ENCODE measurements at regions not wholly inside any gene's neighbourhood (a gene's known extent, or its start where the extent isn't known, plus 50 kb on each side); places are given as distances from the start of the nearest gene placed in this dataset.
"Not testable (repeated sequence)": the region's sequence is repeated elsewhere in the genome, so short reads cannot be mapped to it uniquely, and the experiment has no call there.

DNA sequence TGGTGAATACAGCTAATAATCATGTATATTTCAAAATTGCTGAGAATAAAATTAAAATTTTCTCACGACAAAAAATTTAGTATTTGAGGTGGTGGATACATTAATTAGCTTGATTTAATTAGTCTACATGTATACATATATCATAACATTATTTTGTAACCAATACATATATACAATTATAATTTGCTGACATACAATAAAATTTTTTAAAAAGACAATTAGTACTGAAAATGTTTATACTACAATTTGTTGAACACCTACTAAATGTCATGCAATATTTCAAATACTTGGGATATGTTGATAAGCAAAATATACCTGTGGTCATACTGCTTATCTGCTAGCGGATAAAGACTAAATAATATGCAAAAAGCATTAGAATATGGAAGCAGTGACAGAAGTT lies 586.5 kb downstream of the SLITRK6 start:
- DNase-seq (ENCODE audit: low spot score) = no peak

DNA sequence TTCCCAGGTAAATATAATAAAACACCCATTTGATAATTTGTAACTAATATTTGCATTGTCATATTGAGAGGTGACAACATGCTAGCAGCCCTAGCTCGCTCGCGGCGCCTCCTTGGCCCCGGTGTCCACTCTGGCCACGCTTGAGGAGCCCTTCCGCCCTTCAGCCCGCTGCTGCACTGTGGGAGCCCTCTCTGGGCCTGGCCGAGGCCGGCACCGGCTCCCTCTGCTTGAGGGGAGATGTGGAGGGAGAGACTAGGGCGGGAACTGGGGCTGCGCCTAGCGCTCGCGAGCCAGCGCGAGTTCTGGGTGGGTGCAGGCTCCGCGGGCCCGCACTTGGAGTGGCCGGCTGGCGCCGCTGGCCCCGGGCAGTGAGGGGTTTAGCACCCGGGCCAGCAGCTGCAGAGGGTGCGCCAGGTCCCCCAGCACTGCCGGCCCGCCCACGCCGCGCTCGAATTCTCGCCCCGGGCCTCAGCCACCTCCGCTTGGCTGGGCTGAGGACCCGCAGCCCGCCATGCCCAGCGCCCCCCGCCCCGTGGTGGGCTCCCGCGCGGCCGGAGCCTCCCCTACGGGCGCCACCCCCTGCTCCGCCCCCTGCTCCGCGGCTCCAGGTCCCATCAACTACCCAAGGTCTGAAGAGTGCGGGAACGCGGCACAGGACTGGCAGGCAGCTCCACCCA lies 594.4 kb downstream of the SLITRK6 start:
- no peak for DNase-seq (ENCODE audit: low spot score)

DNA sequence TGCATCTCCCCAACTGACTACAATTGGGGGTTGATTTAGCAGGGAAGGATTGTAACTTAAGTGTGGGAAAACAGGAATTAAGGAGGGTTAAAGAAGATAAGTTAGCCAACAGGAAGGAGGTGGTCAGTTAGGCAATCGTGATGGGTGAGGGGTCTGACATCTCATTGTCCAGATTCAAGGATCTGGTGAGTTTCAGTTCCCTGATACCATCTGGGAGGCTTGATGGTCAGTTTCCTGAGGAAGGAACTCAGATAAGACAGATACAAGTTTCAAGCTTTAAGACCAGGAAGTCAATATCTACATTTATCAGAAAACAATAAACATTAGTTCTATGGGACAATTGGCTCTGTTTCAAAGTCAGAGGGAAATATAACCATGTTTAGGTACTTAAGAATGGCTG lies 601.8 kb downstream of the SLITRK6 start:
- DNase-seq (ENCODE audit: low spot score) = no peak

DNA sequence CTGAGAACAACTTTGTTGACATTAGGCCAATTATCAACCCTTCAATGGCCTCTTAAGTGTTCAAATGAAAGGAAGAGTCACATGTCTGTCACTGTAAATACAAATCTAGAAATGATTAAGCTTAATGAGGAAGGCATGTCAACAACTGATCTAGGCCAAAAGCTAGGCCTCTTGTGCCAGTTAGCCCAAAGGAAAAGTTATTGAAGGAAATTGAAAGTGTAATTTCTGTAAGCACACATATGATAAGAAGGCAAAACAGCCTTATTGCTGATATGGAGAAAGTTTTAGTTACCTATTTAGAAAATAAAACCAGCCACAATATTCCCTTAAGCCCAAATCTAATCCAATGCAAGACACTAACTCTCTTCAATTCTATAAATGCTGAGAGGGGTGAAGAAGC lies 604.7 kb downstream of the SLITRK6 start:
- no peak for DNase-seq (ENCODE audit: low spot score)

DNA sequence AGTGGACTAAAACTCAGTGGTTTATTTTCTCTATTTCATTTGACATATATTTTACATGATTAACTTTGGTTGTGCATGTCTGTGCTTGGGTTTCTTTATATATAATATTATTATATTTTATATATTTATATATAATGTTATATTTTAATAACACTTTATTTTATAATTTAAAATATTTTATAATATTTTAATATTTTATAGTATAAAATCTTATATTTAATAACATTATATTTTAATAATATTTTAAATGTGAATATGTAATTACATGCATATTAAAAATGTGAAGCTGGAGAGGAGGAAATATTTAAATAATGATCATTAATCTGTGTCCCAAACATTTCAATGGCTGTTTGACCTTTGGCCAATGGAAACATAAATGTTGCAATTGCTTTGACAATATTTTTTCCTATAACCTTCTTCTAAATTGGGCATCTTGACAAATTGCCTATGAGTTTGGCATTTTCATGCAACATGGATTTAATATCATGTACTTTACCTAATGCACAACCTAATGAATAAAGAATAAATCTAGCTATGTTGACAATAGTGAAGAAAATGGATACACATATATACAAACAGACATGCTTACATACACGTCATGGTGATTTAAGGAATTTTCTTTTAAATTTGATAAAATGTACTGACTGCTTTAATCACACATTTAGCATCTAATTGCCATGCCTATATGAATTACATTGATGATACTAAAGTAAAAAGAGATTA lies 607.1 kb downstream of the SLITRK6 start:
- no peak for DNase-seq (ENCODE audit: low spot score)

DNA sequence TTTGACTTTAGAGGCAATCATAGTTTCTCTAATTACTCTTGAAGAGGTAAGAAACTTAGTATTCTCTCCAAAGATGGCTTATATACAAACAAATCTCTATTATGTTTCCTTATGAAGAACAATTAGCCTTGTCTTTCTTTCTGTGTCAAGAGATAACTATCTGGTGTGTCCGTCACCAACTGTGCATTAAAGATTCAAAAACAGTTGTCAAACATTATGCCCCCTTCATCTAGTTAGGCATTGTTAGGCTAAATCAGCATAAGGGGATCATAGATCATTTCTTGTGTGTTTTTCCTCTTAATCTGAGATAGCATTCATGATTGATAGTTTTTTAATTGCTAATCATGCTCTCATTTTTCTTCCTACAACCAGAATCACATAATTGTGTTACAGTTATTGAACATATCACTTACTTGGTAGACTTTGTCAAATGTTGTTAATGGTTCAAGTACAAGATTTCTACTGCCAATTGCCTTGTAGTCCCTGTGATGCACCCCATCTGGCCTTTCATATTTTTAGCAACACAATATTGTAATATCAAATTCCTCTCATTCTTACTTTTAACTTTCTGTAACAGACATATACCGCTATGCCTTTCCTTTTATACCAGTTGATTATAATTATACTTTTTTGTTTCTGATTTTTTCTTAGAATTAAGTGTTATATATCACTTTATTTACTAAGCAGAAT lies 612.7 kb downstream of the SLITRK6 start:
- DNase-seq (ENCODE audit: low spot score) = no peak

DNA sequence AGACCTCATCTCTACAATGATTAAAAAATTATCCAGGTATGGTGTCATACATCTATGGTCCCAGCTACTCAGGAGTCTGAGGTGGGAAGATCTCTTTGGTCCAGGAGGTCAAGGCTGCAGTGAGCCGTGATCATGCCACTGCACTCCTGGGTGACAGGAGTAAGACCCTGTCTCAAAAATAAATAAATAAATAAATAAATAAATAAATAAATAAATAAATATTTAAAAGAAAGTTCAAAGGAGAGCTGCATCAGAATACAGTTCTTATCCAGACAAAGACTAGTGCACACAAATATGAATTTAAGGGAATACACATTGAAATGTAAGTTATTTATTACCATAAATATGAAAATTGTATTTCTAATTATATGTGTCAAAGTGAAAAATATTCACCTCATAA lies 624.9 kb downstream of the SLITRK6 start:
- DNase-seq (ENCODE audit: low spot score) = no peak

DNA sequence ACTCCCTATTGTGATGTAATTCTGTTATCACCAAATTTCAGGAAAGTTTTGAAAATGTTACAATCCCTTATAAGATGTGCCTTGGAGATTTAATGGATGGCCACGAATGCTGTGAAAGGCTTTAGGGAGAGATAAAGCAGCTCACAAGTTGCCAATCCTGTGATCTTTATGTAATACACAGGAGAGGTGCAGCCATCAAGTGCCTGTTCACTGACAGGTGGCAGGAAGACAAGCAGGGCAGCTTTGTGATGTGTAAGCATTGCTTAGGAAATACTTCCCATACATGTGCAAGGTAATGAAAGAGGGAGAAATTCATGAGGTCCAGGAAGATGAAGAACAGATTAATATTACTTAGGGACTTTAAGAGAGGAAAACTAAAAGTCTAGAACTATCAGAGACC lies 628.8 kb downstream of the SLITRK6 start:
- DNase-seq (ENCODE audit: low spot score) = no peak

DNA sequence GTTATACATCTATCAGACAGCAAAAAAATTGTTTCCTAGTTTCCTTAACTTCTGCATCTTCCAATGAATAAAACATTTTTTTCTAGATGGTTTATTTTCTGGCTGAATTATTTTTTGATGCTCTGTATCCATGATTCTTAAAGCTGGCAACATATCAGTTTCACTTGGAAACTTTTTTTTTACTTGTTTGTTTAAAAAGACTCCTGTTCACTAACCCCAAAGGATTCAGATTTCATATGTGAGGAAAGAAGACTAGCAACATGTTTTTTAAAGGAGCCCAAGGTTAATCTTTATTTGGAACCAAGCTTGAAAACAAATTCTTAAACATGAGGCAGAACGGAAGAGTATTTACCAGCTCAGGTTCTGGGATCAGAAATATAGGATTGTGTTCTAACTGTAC lies 632.3 kb downstream of the SLITRK6 start:
- DNase-seq (ENCODE audit: low spot score) = no peak

DNA sequence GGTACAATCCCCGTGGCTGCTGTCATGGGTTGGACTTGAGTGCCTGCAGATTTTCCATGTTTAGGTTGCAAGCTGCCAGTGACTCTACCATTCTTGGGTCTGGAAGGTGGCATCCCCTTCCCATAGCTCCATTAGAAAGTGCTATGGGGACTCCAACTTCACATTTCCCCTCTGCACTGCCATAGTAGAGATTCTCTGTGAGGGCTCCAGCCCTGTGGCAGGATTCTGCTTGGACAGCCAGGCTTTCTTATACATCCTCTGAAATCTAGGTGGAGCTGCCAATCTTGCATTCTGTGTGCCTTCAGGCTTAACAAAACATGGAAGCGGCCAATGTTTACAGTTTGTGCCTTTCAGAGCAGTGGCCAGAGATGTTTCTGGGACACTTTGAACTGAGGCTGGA lies 636.2 kb downstream of the SLITRK6 start:
- no peak for DNase-seq (ENCODE audit: low spot score)

DNA sequence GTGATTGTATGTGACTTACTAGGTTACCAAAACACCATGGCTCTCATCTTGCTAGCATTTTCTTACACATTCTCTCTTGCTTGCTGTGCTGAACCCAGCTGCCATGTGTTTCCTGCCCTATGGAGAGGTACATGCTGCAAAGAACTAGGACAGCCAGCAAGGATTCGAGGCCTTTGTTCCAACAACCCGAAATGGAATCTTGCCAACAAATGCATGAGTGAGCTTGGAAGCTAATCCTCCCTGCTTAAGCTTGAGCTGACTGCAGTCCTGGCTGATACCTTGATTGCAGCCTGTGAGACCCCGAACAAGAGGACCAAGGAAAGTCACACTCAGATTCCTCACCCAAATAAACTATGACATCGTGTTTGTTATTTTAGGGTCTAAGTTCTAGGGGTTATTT lies 651.2 kb downstream of the SLITRK6 start:
- DNase-seq (ENCODE audit: low spot score) = no peak

DNA sequence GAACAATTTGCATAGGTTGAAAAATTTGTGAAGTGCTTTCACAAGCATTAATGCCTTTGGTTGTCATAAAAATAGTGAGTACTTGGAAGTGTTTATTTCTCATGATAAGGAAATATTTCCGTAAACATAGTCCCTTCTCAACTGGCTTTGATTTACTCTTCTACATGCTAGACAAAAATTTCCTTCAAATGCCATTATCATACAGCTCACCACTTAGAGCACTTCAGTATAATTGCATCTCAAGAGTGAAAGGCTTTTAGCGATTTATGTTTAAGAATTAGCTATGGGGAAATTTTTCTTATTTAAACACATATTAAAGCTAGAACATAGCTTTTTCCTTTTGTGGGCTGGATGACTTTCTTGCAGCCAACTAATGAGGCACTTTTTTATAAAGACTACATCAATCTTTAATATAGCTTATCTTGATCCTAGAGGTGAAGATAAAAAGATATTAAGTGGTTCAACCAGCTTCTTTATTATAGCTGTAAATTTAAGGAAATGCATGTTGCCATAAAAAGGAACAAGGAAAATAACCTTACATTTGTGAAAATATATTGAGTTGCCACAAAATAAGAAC lies 656.8 kb downstream of the SLITRK6 start:
- no peak for DNase-seq (ENCODE audit: low spot score)

DNA sequence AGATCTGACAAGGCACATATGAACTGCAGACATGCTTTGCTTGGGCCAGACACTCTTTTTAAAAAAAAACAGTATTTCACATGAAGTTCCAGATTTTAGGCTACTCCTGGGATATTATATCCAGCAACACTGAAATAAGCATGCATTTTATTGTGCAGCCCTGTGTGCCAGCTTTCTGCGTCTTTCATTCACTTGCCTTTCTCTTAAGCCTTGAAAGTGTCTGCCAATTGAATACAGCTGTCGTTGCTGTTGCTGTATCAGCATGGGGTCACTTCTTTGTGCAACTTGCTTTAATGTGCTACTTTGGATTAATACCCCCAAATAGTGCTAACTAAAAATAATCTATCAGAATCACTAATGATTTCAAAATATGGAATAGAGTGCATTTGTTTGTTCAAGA lies 657.8 kb downstream of the SLITRK6 start:
- no peak for DNase-seq (ENCODE audit: low spot score)

DNA sequence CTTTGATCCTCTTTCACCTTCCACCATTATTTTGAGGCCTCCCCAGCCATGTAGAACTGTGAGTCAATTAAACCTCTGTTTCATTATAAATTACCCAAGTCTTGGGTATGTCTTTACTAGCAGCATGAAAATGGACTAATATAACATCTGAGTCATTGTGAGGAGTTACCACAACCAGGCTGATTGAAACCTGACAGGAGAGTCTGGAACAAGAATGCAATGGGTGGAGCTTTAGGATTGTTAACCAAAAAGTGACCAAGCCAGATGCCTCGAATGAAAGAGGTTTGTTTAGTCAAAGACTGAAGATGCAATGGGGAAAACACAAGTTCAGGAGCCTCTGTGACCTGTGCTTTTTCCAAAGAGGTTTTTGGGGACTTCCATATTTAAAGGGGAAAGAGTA lies 659.0 kb downstream of the SLITRK6 start:
- no peak for DNase-seq (ENCODE audit: low spot score)

DNA sequence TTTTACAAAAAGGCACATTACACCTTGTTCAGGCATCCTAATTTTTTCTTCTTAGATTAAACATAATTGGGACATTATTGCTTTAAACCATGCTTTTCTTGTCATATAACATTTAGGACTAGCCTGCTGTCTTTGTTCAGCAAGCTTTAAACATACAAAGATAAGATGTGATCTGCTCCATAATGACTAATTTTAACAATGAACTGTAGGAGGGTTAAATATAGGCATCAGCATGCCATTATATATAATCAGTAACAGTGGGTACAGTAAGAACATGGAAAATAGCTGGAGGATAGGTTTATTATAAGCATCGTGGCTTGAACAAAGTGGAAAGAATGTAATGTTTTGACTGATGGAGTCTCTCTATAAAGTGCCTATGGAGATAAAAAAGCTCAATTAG lies 661.7 kb downstream of the SLITRK6 start:
- no peak for DNase-seq (ENCODE audit: low spot score)

DNA sequence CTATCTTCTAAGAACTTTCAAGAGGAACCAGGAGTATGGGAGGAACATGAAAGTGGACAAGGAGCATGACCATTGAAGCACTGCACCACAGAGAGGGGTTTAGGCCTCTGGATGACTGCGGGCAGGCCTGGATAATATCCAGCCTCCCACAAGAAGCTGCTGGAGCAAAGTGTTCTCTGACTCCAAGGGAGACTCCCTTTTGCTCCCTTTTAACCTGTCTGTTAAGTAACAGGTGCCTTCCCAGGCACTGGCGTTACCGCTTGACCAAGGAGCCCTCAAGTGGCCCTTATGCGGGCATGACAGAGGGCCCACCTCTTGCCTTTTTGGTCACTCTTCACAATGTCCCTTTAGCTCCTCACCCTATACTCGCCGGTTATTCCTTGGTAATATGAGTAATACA lies 666.2 kb downstream of the SLITRK6 start:
- DNase-seq (ENCODE audit: low spot score) = no peak

DNA sequence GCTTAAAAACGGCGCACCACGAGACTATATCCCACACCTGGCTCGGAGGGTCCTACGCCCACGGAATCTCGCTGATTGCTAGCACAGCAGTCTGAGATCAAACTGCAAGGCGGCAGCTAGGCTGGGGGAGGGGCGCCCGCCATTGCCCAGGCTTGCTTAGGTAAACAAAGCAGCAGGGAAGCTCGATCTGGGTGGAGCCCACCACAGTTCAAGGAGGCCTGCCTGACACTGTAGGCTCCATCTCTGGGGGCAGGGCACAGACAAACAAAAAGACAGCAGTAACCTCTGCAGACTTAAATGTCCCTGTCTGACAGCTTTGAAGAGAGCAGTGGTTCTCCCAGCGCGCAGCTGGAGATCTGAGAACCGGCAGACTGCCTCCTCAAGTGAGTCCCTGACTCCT lies 675.7 kb downstream of the SLITRK6 start:
- DNase-seq (ENCODE audit: low spot score) = not testable (repeated sequence)

DNA sequence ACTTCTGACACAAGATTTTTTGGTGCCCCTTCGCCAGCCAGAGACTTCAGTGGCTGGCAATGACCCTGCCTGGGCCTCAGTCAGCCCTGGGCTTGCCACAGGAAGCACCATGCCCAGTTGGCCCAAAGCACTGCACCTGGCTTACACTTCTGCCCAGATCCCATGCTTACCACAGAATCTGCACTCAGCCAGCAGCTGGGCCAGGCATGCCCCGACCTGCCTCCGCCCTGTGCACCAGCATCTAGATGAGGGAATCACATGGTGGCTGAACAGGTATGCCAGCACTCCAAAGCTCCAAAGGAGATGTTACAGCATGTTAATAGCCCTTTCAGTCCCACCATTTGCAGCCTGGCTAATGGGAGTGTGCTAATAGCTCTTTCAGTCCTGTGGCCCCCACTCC lies 690.9 kb downstream of the SLITRK6 start:
- no peak for DNase-seq (ENCODE audit: low spot score)

DNA sequence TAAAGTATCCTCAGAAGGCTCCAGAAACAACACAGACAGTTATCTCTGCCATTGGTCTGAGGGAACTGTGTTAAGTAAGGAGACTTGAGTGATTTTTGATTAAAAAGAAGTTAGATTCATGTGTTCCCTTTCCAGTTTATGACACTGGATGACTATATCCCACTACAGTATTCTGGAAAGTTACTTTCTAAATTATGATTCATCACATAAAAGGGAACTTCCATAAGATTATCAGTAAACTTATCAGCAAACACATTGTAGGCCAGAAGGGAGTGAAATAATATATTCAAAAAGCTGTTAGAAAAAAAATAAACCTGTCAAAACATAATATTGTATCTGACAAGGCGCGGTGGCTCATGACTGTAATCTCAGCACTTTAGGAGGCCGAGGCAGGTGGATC lies 700.0 kb downstream of the SLITRK6 start:
- no peak for DNase-seq (ENCODE audit: low spot score)

DNA sequence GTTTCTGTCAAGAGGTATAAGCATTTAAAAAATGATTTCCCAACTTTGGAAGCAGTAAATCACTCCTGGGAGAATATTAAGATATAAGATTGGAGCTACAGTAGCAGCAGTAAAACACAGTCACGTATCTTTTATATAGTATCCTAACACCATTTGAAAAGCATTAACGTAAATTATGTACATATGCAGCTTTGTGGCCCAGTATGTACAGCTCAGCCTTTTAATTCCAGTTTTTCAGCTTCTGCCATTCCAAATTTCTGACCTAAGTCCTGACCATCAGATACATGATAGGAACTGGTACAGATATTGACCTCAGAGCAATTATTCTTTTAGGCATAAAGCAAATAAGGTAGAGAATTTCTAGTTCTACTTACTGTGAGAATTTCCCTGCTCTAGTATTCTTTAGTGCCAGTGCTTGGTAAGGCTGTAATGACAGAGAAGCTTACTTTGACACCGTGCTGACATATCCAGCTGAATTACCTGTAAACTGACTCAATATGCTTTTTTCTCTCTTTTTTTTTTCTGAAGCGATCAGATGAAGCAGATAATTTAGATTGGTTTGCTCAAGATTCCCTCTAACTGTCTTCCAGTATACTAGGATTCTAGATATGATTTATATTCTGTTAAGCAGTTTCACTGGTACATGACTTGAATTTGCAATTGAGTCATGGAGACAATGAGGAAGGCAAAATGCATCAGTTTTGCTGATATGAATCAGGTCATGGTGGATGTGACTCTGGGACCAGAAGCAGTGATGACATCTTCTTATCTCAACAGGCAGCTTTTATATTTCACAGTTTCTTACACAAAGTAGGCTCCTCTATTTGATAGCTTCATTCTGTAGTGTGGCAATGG lies 703.6 kb downstream of the SLITRK6 start:
- DNase-seq (ENCODE audit: low spot score) = no peak

DNA sequence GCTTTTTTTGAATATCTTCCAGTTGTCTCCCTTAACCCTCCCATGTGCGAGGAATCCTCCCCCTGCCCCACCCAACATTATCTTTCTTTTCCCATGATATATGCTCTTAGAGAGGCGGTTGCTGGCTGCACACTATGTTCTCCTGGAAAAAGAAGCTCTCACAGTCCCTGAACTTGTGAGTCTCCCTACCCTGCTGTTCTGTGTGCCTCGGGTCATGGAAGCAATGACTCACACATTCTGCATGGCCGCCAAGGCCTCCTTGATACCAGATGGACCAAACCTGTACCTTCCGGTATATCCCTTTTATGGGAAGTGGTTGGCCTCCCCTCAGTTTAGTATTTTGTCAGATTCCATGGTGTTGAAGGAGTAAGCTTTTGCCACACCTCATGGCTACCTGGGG lies 705.4 kb downstream of the SLITRK6 start:
- no peak for DNase-seq (ENCODE audit: low spot score)

DNA sequence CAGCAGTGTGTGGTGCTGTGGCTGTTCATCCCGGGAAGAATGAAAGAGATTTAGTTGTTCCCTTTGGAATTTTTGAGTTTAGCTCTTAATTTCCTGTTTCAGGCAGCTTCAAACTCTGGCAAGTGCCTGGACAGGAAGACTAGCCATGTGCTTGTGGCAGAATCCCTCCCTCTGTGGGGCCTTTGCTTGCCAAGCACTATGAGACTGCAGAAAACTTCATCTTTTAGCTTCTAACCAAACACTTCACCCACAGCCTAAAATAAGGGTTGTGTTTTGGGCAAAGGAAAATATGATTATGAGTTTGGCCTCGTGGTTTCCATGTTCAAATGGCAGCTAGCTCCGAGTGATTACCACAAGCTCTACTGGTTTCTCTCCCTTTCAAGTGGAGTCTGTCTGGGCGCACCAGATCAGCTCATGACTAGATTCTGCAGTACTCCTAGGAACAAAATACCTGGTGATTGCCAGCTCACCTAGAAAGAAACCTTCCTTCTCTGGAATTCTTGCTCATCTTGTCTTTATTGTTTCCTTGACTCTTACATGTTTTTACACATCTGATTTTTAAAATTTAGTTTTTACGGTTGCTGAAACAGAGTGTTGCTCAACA lies 707.5 kb downstream of the SLITRK6 start:
- no peak for DNase-seq (ENCODE audit: low spot score)

Data from AG08395 (cell line).